ENCODE measurements at regions not wholly inside any gene's neighbourhood (a gene's known extent, or its start where the extent isn't known, plus 50 kb on each side); places are given as distances from the start of the nearest gene placed in this dataset.

GRCh38 chr14:62253911-62254310 is 491.7 kb downstream of the SNAPC1 start:
- peaks cover 0 to 27% (median 0%) of the 10 kb centered on the region in 5 donors for H3K4me1 ChIP-seq (ENCODE audit: control insufficient read depth in 5 of 5, insufficient read depth in 5 of 5, low read length in 5 of 5)
- H3K9ac ChIP-seq (ENCODE audit: insufficient read depth in 1 of 2, low read length in 2 of 2), result no peak overlapping the region
- H3K27ac ChIP-seq (ENCODE audit: low read depth in 1 of 2, low read length in 1 of 2), result no peak overlapping the region
- no peaks in the 10 kb centered on the region for H3K27me3 ChIP-seq (ENCODE audit: control insufficient read depth in 3 of 3, insufficient read depth in 3 of 3, low read length in 2 of 3)
- WGBS, 2 donors, result 83 to 84% methylated on average over 2 of the region's 2 CpGs
- H3K36me3 ChIP-seq (ENCODE audit: control insufficient read depth in 4 of 4, insufficient read depth in 4 of 4, low read length in 4 of 4), result no peaks in the 10 kb centered on the region
- TF ChIP-seq CTCF (IDR thresholded peaks at IDR 0.05; ENCODE audit: control extremely low read depth, extremely low read depth), result no peak
- peak in 1 of 3 donors; percentile 64 for DNase-seq
- no peak overlapping the region for H3K4me3 ChIP-seq
- H3K9me3 ChIP-seq (ENCODE audit: control insufficient read depth in 4 of 4, insufficient read depth in 3 of 4, low read length in 3 of 4), result peaks cover 0 to 6% (median 0%) of the 10 kb centered on the region in 4 donors
- no peak for ATAC-seq (ENCODE audit: insufficient read depth, low FRiP score)

GRCh38 chr14:62269204-62269603 is 507.0 kb downstream of the SNAPC1 start:
- DNase-seq (no peak), ATAC-seq (ENCODE audit: insufficient read depth, low FRiP score) (no peak)
- H3K4me1 ChIP-seq (ENCODE audit: control insufficient read depth in 5 of 5, insufficient read depth in 5 of 5, low read length in 5 of 5), result peaks cover 0 to 3% (median 0%) of the 10 kb centered on the region in 5 donors
- WGBS, 2 donors, result 77 to 85% methylated on average over 6 of the region's 6 CpGs
- no peak overlapping the region for H3K4me3 ChIP-seq
- H3K27ac ChIP-seq (ENCODE audit: low read depth in 1 of 2, low read length in 1 of 2), result no peak overlapping the region
- H3K9me3 ChIP-seq (ENCODE audit: control insufficient read depth in 4 of 4, insufficient read depth in 3 of 4, low read length in 3 of 4), result no peaks in the 10 kb centered on the region
- no peaks in the 10 kb centered on the region for H3K27me3 ChIP-seq (ENCODE audit: control insufficient read depth in 3 of 3, insufficient read depth in 3 of 3, low read length in 2 of 3)
- H3K36me3 ChIP-seq (ENCODE audit: control insufficient read depth in 4 of 4, insufficient read depth in 4 of 4, low read length in 4 of 4), result no peaks in the 10 kb centered on the region
- no peak overlapping the region for H3K9ac ChIP-seq (ENCODE audit: insufficient read depth in 1 of 2, low read length in 2 of 2)
- no peak for TF ChIP-seq CTCF (IDR thresholded peaks at IDR 0.05; ENCODE audit: control extremely low read depth, extremely low read depth)

- Histone ChIP-seq H3K9me3 (ENCODE audit: control insufficient read depth in 4 of 4, insufficient read depth in 3 of 4, low read length in 3 of 4) (no peaks in the 10 kb centered on the region), H3K27me3 (ENCODE audit: control insufficient read depth in 3 of 3, insufficient read depth in 3 of 3, low read length in 2 of 3) (no peaks in the 10 kb centered on the region), H3K27ac (ENCODE audit: low read depth in 1 of 2, low read length in 1 of 2) (no peak overlapping the region), H3K4me3 (no peak overlapping the region), H3K4me1 (ENCODE audit: control insufficient read depth in 5 of 5, insufficient read depth in 5 of 5, low read length in 5 of 5) (peaks cover 0 to 3% (median 0%) of the 10 kb centered on the region in 5 donors), H3K36me3 (ENCODE audit: control insufficient read depth in 4 of 4, insufficient read depth in 4 of 4, low read length in 4 of 4) (no peaks in the 10 kb centered on the region), H3K9ac (ENCODE audit: insufficient read depth in 1 of 2, low read length in 2 of 2) (no peak overlapping the region)
- WGBS, 2 donors, result 97 to 98% methylated on average over 1 of the region's 1 CpG
- no peak for TF ChIP-seq CTCF (IDR thresholded peaks at IDR 0.05; ENCODE audit: control extremely low read depth, extremely low read depth)
- ATAC-seq (ENCODE audit: insufficient read depth, low FRiP score) (no peak), DNase-seq (no peak)
Observed at GRCh38 chr14:62270236-62270635, 508.0 kb downstream of the SNAPC1 start.

GRCh38 chr14:62280366-62280765 is 518.1 kb downstream of the SNAPC1 start:
- no peak for TF ChIP-seq CTCF (IDR thresholded peaks at IDR 0.05; ENCODE audit: control extremely low read depth, extremely low read depth)
- Histone ChIP-seq H3K9me3 (ENCODE audit: control insufficient read depth in 4 of 4, insufficient read depth in 3 of 4, low read length in 3 of 4) (no peaks in the 10 kb centered on the region), H3K4me3 (no peak overlapping the region), H3K9ac (ENCODE audit: insufficient read depth in 1 of 2, low read length in 2 of 2) (no peak overlapping the region), H3K27me3 (ENCODE audit: control insufficient read depth in 3 of 3, insufficient read depth in 3 of 3, low read length in 2 of 3) (no peaks in the 10 kb centered on the region), H3K27ac (ENCODE audit: low read depth in 1 of 2, low read length in 1 of 2) (no peak overlapping the region), H3K4me1 (ENCODE audit: control insufficient read depth in 5 of 5, insufficient read depth in 5 of 5, low read length in 5 of 5) (no peaks in the 10 kb centered on the region), H3K36me3 (ENCODE audit: control insufficient read depth in 4 of 4, insufficient read depth in 4 of 4, low read length in 4 of 4) (no peaks in the 10 kb centered on the region)
- ATAC-seq (ENCODE audit: insufficient read depth, low FRiP score) (no peak), DNase-seq (no peak)
